MV-4-11 (cell line): ENCODE measurements at regions not wholly inside any gene's neighbourhood (a gene's known extent, or its start where the extent isn't known, plus 50 kb on each side); places are given as distances from the start of the nearest gene placed in this dataset.
A peak's percentile ranks its signal among the peaks of the same experiment; 100 is the strongest.

Experiments
- DNase-seq: peaks from one replicate; lab custom pipeline; 2025; lab: John Stamatoyannopoulos, UW

DNA sequence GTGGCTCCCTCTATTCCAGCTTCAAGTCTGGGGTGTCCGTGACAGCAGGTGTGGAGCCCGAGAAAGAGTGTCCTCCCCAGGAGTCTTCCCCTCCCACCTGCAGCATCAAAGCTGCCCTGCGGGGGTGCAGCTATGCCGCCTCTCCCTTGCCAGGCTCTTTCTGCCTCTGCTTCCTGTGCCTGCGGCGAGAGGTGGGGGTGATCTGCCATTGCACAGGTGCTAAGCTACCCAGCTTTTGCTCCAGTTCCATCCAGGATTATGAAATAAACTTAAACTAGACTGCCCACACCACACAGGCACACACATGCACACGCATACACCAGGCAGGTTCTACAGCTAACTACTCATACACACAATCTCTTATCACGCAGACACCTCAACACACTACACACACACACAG is 104.7 kb upstream of the CLDN10 start:
- DNase-seq = no peak

DNA sequence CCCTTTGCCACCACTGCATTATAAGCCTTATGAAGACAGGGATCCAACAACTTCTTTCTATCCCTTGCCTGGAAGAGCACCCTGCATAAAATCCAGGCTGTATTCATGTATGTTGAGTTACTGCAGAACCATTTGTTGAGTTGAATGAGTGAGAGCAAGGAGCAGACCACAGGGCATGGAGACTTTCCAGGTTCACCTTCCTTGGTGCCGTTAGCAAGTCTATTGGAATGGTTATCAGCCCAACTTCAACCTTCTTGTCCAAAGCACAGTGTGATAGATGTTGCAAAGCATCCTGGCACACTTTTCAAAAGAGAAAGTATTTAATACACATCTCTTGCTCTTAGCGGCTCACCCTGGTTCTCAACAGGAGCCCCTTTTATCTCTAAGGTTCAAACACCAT is 100.9 kb upstream of the CLDN10 start:
- no peak for DNase-seq

DNA sequence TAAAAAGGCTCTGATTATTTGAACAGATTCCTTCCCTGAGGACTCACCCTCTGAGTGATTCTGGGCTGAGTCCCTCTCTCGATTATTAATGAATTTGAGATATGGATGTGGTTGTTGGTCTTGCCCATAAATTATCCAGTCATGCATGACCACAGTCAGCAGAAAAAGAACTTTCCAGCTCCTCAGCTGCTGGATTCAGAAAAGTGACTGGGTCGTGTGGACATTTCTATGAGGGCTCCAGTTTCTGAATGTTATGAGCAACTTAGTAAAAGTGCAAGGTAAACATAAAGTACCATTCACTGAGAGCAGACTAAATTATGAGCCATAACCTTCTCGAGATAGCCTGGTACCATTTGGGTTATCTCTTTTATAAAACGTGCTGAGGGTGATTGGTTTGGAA is 100.1 kb upstream of the CLDN10 start:
- DNase-seq = no peak

DNA sequence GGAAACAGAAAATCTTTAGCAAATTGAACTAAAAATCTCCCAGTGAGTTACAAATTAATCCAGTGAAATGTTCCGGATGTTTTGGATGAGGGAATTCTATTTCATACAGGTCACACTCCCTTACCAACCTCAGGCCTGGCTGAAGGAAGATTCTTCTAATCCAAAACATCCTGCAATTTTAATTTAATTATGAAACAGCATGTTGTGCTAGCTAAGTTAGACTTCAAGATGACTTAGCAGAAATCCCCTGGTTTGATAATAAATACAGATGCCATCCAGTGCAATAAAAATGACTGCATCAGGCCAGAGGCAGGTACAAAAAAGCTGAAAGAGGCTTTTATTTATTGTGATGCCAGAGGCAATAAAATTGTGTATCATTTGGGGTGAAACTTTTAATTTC is 96.7 kb upstream of the CLDN10 start:
- DNase-seq = no peak

DNA sequence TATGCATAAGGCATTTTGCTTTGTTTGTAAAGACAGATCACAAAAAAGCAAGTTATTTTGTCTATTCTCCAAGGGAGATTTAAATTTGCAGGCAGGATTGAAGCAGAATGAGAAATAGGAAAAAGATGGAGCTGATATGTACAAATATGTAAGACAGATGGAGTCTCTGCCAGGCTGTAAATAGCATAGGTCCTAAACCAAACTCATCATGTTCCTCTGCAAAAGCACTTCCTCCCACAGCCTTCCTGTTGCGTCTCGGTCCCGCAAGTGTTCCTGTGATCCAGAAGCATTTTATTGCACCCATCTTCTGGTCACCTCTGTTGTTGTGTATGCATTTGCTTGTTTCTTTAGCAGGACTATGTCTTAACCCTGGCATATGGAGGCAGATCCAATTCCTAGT is 95.7 kb upstream of the CLDN10 start:
- peak; percentile 6 for DNase-seq

DNA sequence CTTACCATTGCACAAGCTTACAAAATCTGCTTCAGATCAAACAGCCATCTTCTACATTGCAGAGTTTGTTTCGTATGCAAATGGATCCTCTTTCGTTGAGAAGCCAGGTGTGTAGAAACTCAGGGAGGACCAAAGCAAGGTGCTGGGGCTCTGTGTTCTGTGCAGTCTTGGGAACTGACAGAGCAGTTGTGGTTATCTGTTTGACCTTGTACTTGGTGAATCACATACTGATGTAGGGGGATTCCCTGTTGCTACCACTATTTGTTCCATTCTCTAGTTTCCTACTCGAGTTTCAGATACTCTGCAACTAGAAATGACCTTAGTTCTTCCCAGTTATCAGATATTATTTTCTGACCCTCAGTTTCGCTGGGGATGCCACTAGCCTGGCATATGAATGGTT is 95.2 kb upstream of the CLDN10 start:
- DNase-seq = no peak

DNA sequence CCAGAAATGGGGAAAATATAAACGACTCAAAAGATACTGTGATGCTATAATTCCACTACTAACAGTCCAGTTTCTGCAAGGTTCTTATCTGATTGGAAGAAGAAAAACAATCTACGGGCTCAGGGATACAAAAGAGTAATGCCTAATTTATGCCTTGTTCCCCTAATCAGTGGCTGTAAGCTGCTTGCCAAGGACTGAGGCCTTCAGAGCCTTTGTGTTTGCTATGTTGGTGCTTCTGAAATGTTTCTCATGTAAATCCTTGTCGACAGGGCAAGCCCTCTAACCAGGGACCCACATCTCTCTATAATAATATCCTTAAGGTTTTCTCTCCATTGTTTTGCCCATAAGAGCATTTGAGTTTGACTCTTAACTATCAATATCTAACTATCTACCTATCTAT is 89.7 kb upstream of the CLDN10 start:
- no peak for DNase-seq

DNA sequence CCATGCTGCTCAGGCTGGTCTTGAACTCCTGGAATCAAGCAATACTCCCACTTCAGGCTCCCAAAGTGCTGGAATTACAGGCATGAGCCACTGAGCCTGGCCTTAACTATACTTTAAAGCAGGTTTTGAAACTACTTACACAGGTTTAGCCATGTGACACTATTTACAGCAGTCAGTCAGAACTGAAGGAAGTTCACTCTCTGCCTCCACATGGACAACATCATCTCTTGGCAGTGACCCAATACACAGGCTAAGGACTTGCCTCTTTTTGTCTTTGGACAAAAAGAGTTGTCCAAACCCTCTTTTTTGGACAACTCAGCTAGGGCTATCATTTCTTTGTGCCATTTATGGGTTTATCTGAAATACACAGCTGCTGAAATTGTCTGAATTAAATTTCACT is 89.0 kb upstream of the CLDN10 start:
- DNase-seq = no peak

DNA sequence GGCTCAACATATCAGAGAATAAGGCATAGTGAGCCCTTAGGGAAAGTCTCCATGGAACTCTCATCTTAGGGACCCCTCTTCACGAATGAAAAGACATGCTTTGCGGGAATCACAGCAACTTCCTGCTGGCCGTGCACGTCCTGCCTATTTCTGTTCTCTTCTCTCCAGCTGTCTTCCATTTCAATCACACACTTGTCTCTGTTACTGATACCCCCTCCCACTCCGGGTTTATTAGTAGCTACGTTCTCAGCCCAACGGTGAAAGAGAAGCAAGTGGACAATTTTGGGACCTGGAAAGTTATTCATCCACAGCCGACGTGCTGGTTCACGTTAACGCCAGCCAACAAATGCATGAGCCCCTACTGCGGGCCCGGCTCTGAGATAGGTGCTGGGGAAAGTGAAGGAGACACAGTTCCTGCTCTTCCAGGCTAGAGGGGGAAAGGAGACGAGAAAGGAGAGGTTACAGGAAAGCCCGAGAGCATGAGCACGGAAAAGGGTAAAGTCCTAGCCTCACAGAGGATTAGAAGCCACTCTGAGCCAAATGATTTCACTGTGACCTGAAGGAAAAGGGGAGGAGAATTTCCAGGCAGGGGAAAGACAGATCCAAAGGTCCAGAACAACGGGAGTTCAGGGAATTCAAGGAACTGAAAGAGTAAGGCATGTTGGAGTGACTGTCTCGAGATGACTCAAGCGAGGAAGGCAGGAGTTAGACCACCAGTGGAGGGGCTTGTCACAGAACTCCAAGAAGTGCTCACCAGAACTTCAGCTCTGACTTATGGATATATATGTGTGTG is 81.8 kb upstream of the CLDN10 start:
- DNase-seq = no peak

DNA sequence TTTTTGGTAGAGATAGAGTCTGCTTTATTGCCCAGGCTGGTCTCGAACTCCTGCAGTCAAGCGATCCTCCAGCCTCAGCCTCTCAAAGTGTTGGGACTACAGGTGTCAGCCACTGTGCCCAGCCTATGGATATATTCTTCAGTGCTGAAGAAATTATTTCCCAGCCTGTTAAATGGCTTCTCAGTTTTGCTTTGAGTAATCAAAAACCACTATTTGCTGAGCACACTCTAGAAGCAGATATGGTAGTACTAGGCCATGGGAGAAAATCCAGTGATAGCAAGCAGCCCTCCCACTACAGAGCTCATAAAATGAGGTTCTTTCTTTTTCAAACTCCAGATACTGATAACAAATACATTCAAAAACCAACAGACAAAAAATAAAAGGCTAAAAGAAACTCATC is 80.6 kb upstream of the CLDN10 start:
- DNase-seq = no peak

DNA sequence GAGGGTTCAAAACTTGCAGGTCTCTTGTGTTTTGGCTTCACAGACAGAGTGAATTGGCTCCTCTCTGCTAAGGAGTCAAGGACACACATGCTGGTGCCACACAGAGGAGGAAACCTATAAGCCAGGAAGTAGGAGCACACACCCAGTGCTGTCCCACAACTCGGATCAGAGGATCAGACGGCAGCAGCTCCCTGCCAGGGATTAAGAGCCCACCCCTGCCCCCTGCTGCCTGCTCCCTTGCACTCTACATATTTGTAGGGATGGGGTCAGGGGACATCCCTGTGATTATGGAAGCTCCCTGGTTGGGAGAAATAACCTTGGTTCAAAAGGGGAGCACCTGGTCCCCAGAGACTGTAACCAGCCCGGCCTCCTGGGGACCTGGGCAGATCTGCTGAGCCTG is 77.5 kb upstream of the CLDN10 start:
- no peak for DNase-seq

DNA sequence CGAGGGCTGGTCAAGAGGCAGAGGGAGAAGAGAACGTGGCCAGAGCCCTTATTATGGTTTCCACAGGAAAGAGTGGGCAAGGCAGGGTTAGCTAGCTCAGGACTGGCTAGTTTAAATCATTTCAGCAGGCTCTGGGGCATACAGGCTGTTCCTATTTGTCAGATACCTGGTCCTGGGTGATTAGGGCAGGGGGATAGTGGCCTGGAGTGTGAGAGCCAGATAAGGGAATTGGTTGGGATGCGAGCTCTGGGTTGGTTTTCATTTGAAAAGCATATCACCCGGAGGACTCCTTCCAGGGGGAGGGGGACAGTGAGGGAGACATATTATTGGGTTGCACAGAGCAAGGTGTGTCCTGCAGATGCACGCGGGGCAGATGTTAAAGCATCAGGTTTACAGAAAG is 75.3 kb upstream of the CLDN10 start:
- DNase-seq = no peak

DNA sequence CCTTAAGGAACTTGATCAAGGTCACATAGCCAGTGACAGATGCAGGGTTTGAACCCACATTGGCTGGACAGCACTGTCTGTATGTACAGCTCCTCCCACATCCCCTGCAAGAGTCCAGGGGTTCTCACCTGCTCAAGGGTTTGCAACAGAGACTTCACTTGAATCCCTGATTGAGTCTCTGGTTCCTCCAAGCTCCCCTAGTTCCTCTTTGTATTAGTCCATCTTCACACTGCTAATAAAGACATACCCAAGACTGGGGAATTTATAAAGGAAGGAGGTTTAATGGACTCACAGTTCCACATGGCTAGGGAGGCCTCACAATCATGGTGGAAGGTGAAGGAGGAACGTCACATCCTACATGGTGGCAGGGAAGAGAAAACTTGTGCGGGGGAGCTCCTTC is 72.8 kb upstream of the CLDN10 start:
- DNase-seq = peak; percentile 62

DNA sequence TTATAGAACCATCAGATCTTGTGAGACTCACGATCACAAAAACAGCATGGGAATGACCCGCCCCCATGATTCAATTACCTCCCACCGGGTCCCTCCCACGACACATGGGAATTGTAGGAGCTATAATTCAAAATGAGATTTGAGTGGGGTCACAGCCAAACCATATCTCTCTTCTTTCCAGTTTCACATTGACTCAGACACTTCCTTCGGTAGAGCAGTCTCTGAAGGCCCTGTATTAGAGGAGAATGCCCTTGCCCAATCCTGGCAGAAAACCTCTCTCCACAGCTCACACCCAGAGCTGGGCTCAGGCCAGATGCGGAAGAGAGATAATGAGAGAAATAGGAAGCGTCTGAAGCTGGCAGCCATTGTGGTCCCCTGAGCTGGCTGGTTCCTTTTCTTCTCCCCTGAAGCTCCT is 72.4 kb upstream of the CLDN10 start:
- DNase-seq = peak; percentile 99

DNA sequence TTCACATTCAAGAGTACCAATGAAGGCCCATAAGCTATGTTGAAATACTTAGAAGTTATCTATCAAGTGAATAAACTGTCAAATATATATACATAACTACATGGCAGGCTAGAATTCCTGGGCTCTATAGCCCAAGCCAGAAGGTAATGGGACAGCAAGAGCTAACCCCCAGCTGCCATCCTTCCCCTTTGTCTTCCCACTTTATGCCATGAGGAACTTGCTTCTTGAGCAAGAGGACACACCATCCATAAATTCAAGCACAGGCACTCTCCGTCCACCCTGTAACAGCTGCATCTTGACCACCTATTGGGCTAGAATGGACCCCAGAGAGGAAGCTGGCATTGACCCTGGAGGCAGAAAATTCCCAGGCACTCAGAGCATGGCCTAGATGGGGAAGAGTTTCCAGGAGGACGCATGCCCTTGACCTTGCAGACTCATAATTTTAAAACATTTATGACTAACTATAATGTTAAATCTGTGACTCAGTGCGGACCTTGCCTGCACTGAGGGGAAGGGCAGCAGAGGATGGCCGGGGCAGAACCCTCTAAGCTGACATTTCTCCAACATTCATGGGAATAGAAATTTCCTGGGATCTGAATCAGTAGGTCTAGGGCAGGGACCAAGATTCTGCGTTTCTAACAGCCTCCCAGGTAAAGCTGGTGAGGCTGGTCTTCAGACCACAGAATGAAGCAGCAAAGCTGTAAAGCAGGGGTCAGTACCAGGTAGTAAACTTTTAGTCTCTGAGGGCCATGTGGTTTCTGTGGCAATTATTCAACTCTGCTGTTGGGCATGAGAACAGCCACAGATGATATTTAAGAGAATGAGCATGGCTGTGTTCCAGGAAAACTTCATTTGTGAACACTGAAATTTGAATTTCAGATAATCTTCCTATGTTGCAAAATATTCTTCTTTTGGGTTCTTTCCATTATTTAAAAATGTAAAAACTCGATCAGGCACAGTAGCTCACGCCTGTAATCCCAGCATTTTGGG is 71.4 kb upstream of the CLDN10 start:
- DNase-seq = peak; percentile 25

DNA sequence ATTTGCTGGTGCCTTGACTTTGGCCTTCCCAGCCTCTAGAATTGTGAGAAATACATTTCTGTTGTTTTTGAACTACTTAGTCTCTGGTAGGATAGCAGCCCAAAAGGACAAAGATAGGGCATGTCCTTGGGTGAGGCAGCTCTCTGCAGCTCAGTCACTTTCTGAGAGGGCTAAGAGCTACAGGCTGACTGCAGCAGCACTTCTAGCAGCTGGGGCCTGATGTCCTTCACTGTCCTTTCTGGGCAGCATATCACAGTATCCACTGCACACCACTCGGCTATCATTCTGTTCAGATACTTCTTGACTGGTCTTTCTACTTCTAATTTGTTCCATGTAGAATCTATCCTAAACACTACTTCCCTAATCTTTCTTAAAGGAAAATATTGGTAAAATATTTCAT is 68.5 kb upstream of the CLDN10 start:
- no peak for DNase-seq

DNA sequence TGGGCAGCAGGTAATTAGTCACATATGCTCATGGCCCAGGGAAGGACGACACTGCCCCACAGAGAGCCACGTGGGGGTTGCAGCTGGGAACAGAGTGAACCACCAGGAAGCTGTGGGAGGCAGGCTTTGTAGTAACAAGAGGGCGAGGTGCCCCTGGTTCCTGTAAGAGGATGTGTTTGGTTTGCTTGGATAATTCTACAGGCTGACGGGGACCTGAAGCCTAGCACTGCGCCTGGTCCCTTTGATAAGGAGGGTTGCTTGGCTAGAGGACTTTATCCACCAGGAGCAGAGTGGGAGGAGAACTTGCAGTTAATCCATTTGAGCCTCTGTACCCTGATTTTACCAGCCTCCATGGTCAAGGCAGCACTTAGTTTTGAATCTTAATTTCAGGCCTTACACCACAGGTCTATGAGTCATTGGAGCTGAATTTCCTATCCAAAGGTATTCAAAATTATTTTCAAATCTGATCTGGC is 67.4 kb upstream of the CLDN10 start:
- no peak for DNase-seq

DNA sequence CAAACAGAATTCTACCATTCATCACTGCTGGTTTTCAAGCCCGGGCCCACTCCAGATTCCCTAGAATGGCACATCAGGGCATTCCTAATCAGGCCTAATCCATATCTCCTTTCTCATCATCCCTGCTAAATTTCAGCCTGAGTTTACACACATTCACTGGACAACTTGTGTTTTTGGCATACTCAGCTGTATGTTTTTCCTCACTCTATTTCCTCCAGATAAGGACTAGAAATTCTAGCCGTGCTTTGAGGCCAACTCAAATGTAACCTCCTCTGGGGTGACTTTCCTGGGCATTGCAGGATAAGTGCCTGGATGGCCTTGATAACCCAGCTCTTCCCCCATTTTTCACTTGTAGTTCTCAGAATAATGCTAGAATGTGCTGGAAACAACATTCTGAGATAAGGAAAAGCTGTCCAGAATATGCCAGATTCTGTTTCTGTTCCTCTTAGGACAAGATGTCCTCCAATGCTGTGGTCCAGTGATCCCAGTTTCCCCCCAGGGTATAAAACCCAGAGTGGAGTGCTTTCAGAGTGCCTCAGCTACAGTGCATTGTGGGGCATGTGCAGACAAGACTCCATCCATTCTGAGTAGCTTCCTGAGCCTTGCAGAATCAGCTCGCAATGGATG is 66.9 kb upstream of the CLDN10 start:
- no peak for DNase-seq

DNA sequence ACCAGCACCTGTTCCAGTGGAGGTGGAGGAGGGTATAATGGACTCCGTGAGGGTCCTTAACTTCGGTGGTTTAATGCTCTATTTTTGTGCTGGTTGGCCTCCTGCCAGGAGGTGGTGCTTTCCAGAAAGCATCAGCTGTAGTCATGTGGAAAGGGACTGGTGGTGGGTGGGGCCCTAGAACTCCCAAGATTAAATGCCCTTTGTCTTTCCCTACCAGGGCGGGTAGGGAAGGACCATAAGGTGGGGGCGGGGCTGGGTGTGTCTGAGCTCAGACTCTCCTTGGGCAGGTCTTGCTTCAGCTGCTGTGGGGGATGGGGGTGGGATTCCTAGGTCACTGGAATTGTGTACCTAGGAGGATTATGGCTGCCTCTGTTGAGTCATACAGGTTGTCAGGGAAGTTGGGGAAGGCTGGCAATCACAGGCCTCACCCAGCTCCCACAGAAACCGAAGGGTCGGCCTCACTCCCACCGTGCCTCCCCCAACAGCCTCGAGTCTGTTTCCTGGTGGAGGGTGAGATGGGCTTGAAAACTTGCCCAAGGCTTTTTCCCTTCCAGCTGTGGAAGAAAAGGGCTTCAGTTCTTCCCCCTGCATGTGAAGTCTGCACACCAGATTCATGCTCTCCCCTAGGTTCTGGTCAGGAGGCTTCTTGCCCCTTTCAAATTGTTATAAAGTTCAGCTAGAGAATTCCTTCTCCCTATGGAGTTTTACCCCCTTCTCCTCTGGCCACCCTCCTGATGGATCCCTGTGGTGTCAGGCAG is 60.3 kb upstream of the CLDN10 start:
- no peak for DNase-seq

DNA sequence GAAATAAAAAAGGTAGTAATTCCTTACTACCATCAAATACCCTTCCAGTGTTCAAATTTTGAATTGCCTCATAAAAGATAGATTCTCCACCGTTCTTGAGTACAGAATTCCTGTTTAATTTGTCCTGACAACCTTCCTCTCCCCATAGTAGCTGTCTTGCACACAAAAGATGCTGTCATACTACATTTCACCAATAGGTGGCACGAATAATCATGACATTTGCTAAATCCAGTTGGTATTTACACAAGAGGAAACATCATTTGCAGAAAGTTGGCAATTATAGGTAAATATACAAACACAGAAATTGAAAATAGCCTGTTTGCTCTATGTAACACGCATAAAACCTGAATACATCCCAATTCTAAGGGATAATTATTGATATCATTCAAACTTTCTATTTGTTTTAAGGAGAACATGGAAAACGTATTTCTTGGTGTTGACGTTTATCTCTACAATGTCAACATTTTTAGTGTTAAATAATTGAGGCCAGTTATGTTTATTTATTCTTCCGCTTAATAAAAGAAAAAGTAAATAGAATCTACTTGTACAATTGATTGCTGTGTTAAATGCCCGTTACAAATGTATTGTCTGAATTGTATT is 58.3 kb upstream of the CLDN10 start:
- peak; percentile 57 for DNase-seq

DNA sequence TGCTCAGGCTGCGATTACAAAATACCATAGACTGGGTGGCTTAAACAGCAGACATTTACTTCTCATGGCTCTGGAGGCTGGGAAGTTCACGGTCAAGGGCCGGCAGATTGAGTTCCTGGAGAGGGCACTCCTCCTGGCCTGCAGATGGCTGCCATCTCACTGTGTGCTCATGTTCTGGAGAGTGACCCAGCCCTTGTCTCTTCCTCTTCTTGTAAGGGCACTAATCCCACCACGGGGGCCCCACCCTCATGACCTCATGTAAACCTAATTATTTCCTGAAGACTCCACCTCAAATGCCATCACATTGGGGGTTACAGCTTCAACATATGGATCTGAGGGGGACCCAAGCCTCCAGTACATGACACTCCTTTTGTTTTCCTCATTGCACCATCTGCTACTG is 56.0 kb upstream of the CLDN10 start:
- DNase-seq = no peak
